MCF 10A (cell line): ENCODE measurements at regions not wholly inside any gene's neighbourhood (a gene's known extent, or its start where the extent isn't known, plus 50 kb on each side); places are given as distances from the start of the nearest gene placed in this dataset.
"Not testable (repeated sequence)": the region's sequence is repeated elsewhere in the genome, so short reads cannot be mapped to it uniquely, and the experiment has no call there.

ENCODE experiments used
- BruUV-seq: library from RNA; stranded (reverse); fragments of 400-500 nt; replicated peaks from 2 replicates; lab custom pipeline; 2021; lab: Mats Ljungman, UMichigan
- CTCF ChIA-PET: fragments of 300-600 bp; sonication (Branson Sonifier 250); formaldehyde crosslinking; extraction: SDS; loops from one replicate; lab custom pipeline; 2021; ENCODE audit warnings: antibody characterized with exemption, inconsistent platforms; lab: Yijun Ruan, JAX
- POLR2A ChIA-PET: fragments of 300-600, 350-650 bp; sonication (Branson Sonifier 250); formaldehyde crosslinking; extraction: SDS; loops from one replicate; lab custom pipeline; 2020; ENCODE audit warnings: antibody characterized with exemption, inconsistent platforms; lab: Yijun Ruan, JAX
- DNase-seq: peaks from one replicate; pipeline ENCODE4 v3.0.0-alpha.2; 2018; ENCODE audit not compliant: unreplicated experiment
- H3K27ac Mint-ChIP-seq: one replicate; pipeline ENCODE4 v1.8.0; 2022; ENCODE audit warnings: mild to moderate bottlenecking, low read depth, mixed read lengths; ENCODE audit not compliant: unreplicated experiment
- H3K27me3 Mint-ChIP-seq: one replicate; pipeline ENCODE4 v1.8.0; 2022; ENCODE audit warnings: mixed read lengths; ENCODE audit not compliant: insufficient read depth, unreplicated experiment
- H3K36me3 Mint-ChIP-seq: one replicate; pipeline ENCODE4 v1.8.0; 2022; ENCODE audit warnings: mild to moderate bottlenecking, moderate library complexity, mixed read lengths; ENCODE audit not compliant: insufficient read depth, unreplicated experiment
- H3K4me1 Mint-ChIP-seq: one replicate; pipeline ENCODE4 v1.8.0; 2022; ENCODE audit warnings: mixed read lengths; ENCODE audit not compliant: insufficient read depth, unreplicated experiment
- H3K4me3 Mint-ChIP-seq: one replicate; pipeline ENCODE4 v1.8.0; 2022; ENCODE audit warnings: mild to moderate bottlenecking, moderate library complexity, mixed read lengths; ENCODE audit not compliant: unreplicated experiment
- H3K9me3 Mint-ChIP-seq: one replicate; pipeline ENCODE4 v1.8.0; 2022; ENCODE audit warnings: mixed read lengths; ENCODE audit not compliant: unreplicated experiment
- intact Hi-C: fragments of 100-400 bp; cut with micrococcal nuclease; formaldehyde crosslinking; loops from 2 replicates; pipeline ENCODE4 v1.14.1; 2022
- TF ChIP-seq, protein P1 (sequence below): fragments of 200-600 bp; IDR thresholded peaks from one replicate; pipeline ENCODE4 v1.8.0; 2022; ENCODE audit warnings: antibody characterized with exemption, mild to moderate bottlenecking; ENCODE audit not compliant: unreplicated experiment

DNA sequence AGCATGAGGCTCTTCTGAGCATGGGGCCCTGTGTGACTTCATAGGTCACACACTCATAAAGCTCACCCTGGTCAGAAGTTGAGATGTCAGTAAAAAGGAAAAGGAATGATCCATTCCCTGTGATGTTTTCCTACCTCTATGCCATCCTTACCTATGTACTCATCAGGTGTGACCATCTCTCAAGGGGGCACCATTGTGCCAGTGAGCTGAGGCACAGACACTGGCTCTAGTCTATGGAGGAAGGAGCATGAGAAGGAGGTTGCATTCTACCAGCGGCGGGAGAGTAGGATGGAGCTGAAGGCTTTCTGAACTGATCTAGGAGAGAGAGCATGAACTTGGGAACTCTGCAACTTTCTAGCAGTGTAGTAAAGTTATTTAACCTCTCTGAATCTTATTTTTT lies 65.8 kb upstream of the RGL1 start:
- Mint-ChIP-seq H3K4me1 (peaks cover 16% of the 10 kb centered on the region), H3K27ac (no peak overlapping the region), H3K4me3 (no peak overlapping the region), H3K9me3 (no peaks in the 10 kb centered on the region), H3K36me3 (no peaks in the 10 kb centered on the region), H3K27me3 (no peaks in the 10 kb centered on the region)
- peak; percentile 28 for DNase-seq
- intact Hi-C loops: no loop called here
- no TSS peak for BruUV-seq
- ChIA-PET POLR2A (no interaction called here), CTCF (interaction anchor here (0.6 to 1.2 kb wide), 3 partner anchors 40 to 152 kb away, joined by 3 to 4 read pairs (median 3); no protein-coding TSS in a partner anchor)
- TF ChIP-seq, protein P1, sequence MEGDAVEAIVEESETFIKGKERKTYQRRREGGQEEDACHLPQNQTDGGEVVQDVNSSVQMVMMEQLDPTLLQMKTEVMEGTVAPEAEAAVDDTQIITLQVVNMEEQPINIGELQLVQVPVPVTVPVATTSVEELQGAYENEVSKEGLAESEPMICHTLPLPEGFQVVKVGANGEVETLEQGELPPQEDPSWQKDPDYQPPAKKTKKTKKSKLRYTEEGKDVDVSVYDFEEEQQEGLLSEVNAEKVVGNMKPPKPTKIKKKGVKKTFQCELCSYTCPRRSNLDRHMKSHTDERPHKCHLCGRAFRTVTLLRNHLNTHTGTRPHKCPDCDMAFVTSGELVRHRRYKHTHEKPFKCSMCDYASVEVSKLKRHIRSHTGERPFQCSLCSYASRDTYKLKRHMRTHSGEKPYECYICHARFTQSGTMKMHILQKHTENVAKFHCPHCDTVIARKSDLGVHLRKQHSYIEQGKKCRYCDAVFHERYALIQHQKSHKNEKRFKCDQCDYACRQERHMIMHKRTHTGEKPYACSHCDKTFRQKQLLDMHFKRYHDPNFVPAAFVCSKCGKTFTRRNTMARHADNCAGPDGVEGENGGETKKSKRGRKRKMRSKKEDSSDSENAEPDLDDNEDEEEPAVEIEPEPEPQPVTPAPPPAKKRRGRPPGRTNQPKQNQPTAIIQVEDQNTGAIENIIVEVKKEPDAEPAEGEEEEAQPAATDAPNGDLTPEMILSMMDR: no peak

DNA sequence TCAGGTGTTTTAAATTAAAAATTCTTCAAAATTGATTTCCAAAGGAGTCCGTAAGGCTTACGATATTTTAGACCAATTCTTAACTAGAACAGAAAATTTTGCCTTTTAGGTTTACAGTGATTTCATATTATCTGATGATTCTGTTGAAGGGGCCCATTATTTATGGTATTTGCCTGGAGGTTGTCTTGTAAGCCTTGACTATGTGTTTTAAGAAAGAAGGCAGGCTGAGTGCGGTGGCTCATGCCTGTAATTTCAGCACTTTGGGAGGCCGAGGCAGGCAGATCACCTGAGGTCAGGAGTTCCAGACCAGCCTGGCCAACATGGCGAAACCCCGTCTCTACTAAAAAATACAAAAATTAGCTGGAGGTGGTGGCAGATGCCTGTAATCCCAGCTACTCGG lies 67.0 kb upstream of the RGL1 start:
- H3K4me3 Mint-ChIP-seq, POLR2A ChIA-PET, DNase-seq, H3K9me3 Mint-ChIP-seq, H3K27ac Mint-ChIP-seq, H3K27me3 Mint-ChIP-seq, BruUV-seq, H3K36me3 Mint-ChIP-seq, intact Hi-C loops: not testable (repeated sequence)
- CTCF ChIA-PET: interaction anchor here (0.7 kb wide), 1 partner anchor 82 kb away, joined by 3 read pairs; no protein-coding TSS in a partner anchor
- H3K4me1 Mint-ChIP-seq: peaks cover 16% of the 10 kb centered on the region

DNA sequence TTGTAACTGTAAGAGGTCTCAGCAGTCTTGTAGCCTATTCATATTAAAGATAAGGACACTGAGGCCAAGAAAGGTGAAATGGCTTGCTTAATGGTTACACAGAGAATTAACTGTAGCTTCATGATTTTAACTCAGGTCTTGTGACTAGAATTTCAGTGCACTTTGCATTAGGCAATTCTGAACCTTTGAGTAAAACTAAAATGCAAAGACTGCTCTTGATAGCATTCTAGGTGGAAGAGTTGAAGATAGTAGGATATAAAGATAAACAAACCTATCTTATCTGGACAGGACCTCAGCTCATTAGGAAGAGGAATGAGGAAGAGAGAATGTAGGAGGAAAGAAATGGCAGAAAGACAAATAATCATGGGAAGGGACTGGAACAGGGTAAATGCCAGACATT lies 68.6 kb upstream of the RGL1 start:
- intact Hi-C loops: no loop called here
- POLR2A ChIA-PET: interaction anchor here (0.5 to 0.6 kb wide), 2 partner anchors 114 to 991 kb away, joined by 3 read pairs; no protein-coding TSS in a partner anchor

DNA sequence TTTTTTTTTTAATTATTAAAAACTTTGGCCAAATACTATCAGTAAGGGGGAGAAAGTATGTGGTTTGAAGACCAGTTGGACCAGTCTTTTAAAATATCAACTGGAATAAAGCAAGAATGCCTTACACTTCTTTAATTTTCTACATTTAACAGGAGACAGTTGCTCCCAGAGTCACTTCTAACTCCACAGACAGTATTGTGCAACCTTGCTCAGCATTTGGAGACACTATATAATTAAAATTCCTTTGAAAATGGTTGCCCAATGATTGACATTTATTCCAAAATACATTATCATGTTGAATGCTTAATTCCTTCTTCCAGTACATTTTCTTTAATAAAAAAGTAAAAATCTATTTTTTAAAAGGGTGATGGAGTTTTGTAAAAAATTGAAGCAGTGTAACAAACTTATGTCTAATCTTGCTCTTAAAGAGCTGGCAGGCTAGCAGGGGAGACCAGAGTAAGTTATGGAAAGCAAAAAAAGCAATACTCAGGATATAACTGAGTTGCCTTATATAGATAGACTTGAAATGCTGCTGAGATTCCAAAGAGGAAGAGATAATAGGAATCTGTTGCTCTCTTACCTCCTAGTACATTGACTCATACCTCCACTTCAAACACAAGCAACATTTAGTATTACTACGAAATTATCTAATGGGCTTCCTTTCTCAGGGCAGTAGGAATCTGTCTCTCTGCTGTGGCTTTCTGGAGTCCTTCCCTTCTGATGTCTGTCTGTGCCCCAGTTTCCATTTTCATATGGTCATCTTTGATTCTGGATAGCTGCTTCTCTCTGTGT lies 69.7 kb upstream of the RGL1 start:
- H3K27me3 Mint-ChIP-seq: no peaks in the 10 kb centered on the region
- no TSS peak for BruUV-seq
- DNase-seq: peak; percentile 41
- H3K9me3 Mint-ChIP-seq: no peaks in the 10 kb centered on the region
- intact Hi-C loops: no loop called here
- ChIA-PET CTCF (interaction anchor here (0.7 to 1.7 kb wide), 4 partner anchors 8 to 376 kb away, joined by 3 to 9 read pairs (median 4); no protein-coding TSS in a partner anchor), POLR2A (interaction anchor here (0.6 to 1.1 kb wide), 4 partner anchors 8 to 150 kb away, joined by 3 to 4 read pairs (median 3); no protein-coding TSS in a partner anchor)
- H3K27ac Mint-ChIP-seq: no peak overlapping the region
- no peak overlapping the region for H3K4me3 Mint-ChIP-seq
- TF ChIP-seq, protein P1: no peak
- H3K36me3 Mint-ChIP-seq: no peaks in the 10 kb centered on the region
- peaks cover 16% of the 10 kb centered on the region for H3K4me1 Mint-ChIP-seq

More for the DNA sequence above, 68.6 kb upstream of the RGL1 start:
- H3K9me3 Mint-ChIP-seq: no peaks in the 10 kb centered on the region
- no peak for DNase-seq
- no peak overlapping the region for H3K4me3 Mint-ChIP-seq
- no peaks in the 10 kb centered on the region for H3K36me3 Mint-ChIP-seq
- TF ChIP-seq, protein P1: no peak
- CTCF ChIA-PET: interaction anchor here (0.7 kb wide), 1 partner anchor 52 kb away, joined by 4 read pairs; no protein-coding TSS in a partner anchor
- peaks cover 16% of the 10 kb centered on the region for H3K4me1 Mint-ChIP-seq
- H3K27me3 Mint-ChIP-seq: no peaks in the 10 kb centered on the region
- H3K27ac Mint-ChIP-seq: no peak overlapping the region
- no TSS peak for BruUV-seq
